ENCODE measurements at regions not wholly inside any gene's neighbourhood (a gene's known extent, or its start where the extent isn't known, plus 50 kb on each side); places are given as distances from the start of the nearest gene placed in this dataset.

- TF ChIP-seq SRF (IDR thresholded peaks at IDR 0.05; ENCODE audit: low read depth) (no peak), EZH2 (IDR thresholded peaks at IDR 0.05) (no peak), TCF7L2 (IDR thresholded peaks at IDR 0.05; ENCODE audit: borderline replicate concordance, extremely low read depth, insufficient read depth, insufficient read length) (no peak), YY1 (IDR thresholded peaks at IDR 0.05; ENCODE audit: extremely low read depth, insufficient replicate concordance, low read depth, low read length) (no peak), CEBPB (IDR thresholded peaks at IDR 0.05; ENCODE audit: low read depth) (no peak), EZH2phosphoT487 (IDR thresholded peaks at IDR 0.05; ENCODE audit: borderline replicate concordance) (no peak)
- TF ChIP-seq, protein P1, sequence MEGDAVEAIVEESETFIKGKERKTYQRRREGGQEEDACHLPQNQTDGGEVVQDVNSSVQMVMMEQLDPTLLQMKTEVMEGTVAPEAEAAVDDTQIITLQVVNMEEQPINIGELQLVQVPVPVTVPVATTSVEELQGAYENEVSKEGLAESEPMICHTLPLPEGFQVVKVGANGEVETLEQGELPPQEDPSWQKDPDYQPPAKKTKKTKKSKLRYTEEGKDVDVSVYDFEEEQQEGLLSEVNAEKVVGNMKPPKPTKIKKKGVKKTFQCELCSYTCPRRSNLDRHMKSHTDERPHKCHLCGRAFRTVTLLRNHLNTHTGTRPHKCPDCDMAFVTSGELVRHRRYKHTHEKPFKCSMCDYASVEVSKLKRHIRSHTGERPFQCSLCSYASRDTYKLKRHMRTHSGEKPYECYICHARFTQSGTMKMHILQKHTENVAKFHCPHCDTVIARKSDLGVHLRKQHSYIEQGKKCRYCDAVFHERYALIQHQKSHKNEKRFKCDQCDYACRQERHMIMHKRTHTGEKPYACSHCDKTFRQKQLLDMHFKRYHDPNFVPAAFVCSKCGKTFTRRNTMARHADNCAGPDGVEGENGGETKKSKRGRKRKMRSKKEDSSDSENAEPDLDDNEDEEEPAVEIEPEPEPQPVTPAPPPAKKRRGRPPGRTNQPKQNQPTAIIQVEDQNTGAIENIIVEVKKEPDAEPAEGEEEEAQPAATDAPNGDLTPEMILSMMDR (IDR thresholded peaks at IDR 0.05 in 2 of 3, conservative IDR thresholded peaks at IDR 0.05 in 1 of 3; ENCODE audit: borderline replicate concordance in 1 of 3, insufficient read depth in 1 of 3, low read depth in 2 of 3, low read length in 2 of 3), result no peak
Measured at GRCh38 chr2:75928093-75928492, 217.4 kb upstream of the GCFC2 start.
